K562 (cell line): ENCODE measurements at regions not wholly inside any gene's neighbourhood (a gene's known extent, or its start where the extent isn't known, plus 50 kb on each side); places are given as distances from the start of the nearest gene placed in this dataset.

ENCODE experiments used
- ATAC-seq: fragments of 200-7000 bp; cut with Tn5 transposase; 3 replicates; pipeline ENCODE4 v1.9.1; 2020; ENCODE audit warnings: moderate library complexity
- BruUV-seq: library from RNA; stranded (reverse); fragments of 400-500 nt; replicated peaks from 2 replicates; lab custom pipeline; 2021; lab: Mats Ljungman, UMichigan
- CTCF ChIA-PET: fragments of 300-600 bp; formaldehyde crosslinking; extraction: SDS; loops from one replicate; lab custom pipeline; 2021; ENCODE audit warnings: low intra/inter-chr PET ratio; lab: Yijun Ruan, JAX
- POLR2A ChIA-PET: fragments of 300-600, 350-650 bp; sonication (Branson Sonifier 250); formaldehyde crosslinking; extraction: SDS; loops from one replicate; lab custom pipeline; 2021; ENCODE audit warnings: antibody characterized with exemption, inconsistent platforms; lab: Yijun Ruan, JAX
- DNase-seq, 4 experiments: peaks; one replicate each; pipeline versions ENCODE4 v3.0.0 to v3.0.0-alpha.2; 2011 to 2018; ENCODE audit warnings: low spot score in 3 of 4, mixed read lengths in 3 of 4; ENCODE audit errors: extremely low read depth in 1 of 4
- FAIRE-seq: peaks from 2 replicates; lab custom pipeline; 2011; peaks lifted over from hg19 to GRCh38; lab: Jason Lieb, UNC
- H2AFZ ChIP-seq: 2 replicates; pipeline ENCODE4 v1.6.0; 2011; ENCODE audit warnings: low read depth, low read length, control low read depth, inconsistent platforms
- H3K27ac ChIP-seq: fragments of 200-600 bp; 3 replicates; pipeline ENCODE4 v1.8.0; 2011; ENCODE audit warnings: low read depth, mild to moderate bottlenecking, control low read depth, inconsistent platforms, low read length, moderate library complexity, mixed read lengths; ENCODE audit errors: extremely low read depth
- H3K27me3 ChIP-seq, 2 experiments: fragments of 300-600 bp in 1 of 2; 2 replicates in 1 of 2; 3 replicates in 1 of 2; pipeline versions ENCODE4 v1.6.0 to v1.8.0; 2011; ENCODE audit warnings: inconsistent platforms in 2 of 2, low read length in 2 of 2, mild to moderate bottlenecking in 1 of 2, mixed read lengths in 1 of 2, moderate library complexity in 1 of 2; ENCODE audit not compliant: control insufficient read depth in 2 of 2, insufficient read depth in 2 of 2
- H3K36me3 ChIP-seq: fragments of 300-600 bp; 3 replicates; pipeline ENCODE4 v1.8.0; 2011; ENCODE audit warnings: mild to moderate bottlenecking, low read length, inconsistent platforms; ENCODE audit not compliant: control insufficient read depth, insufficient read depth
- H3K4me1 ChIP-seq, 2 experiments: fragments of 200-600 bp in 1 of 2; replicated peaks in 1 of 2; 2 replicates in 1 of 2; 3 replicates in 1 of 2; pipeline versions ENCODE4 v1.5.1 to v1.8.0; 2011; ENCODE audit warnings: inconsistent platforms in 2 of 2, low read length in 2 of 2, mild to moderate bottlenecking in 1 of 2, mixed read lengths in 1 of 2, moderate library complexity in 1 of 2; ENCODE audit not compliant: control insufficient read depth in 2 of 2, insufficient read depth in 2 of 2
- H3K4me2 ChIP-seq: 2 replicates; pipeline ENCODE4 v1.6.1; 2011; ENCODE audit warnings: low read length, control low read depth, inconsistent platforms, mixed read lengths; ENCODE audit not compliant: insufficient read depth
- H3K4me3 ChIP-seq: fragments of 200-600 bp; sonication (generic), shearing (Covaris generic); 2 replicates; pipeline ENCODE4 v1.5.1; 2016; ENCODE audit warnings: control low read depth, inconsistent platforms
- H3K79me2 ChIP-seq: fragments of 200-600 bp; 3 replicates; pipeline ENCODE4 v1.8.0; 2011; ENCODE audit warnings: low read length, inconsistent platforms; ENCODE audit not compliant: control insufficient read depth, insufficient read depth
- H3K9ac ChIP-seq, 2 experiments: 2 replicates each; pipeline versions ENCODE4 v1.6.0 to v1.6.1; 2011; ENCODE audit warnings: low read depth in 2 of 2, low read length in 2 of 2, control low read depth in 1 of 2, inconsistent platforms in 1 of 2, mild to moderate bottlenecking in 1 of 2, mixed read lengths in 1 of 2; ENCODE audit not compliant: insufficient read depth in 1 of 2
- H3K9me1 ChIP-seq: one replicate; pipeline ENCODE4 v1.6.0; 2011; ENCODE audit warnings: inconsistent platforms, mild to moderate bottlenecking, low read length, moderate library complexity; ENCODE audit not compliant: control insufficient read depth, insufficient read depth
- H3K9me3 ChIP-seq: replicated peaks from 2 replicates; pipeline ENCODE4 v1.5.1; 2011; ENCODE audit warnings: low read depth, low read length, inconsistent platforms; ENCODE audit not compliant: control insufficient read depth, insufficient read depth
- H4K20me1 ChIP-seq: replicated peaks from 2 replicates; pipeline ENCODE4 v1.6.1; 2011; ENCODE audit warnings: low read length, inconsistent platforms, mixed read lengths; ENCODE audit not compliant: control insufficient read depth, insufficient read depth
- BCLAF1 ChIP-seq, 2 experiments: fragments of 450-650 bp in 1 of 2; IDR thresholded peaks; 2 replicates each; pipeline ENCODE4 v1.6.1; 2011 to 2017; ENCODE audit warnings: low read depth in 2 of 2, antibody characterized with exemption in 1 of 2, borderline replicate concordance in 1 of 2, low read length in 1 of 2, mild to moderate bottlenecking in 1 of 2, mixed read lengths in 1 of 2; ENCODE audit not compliant: control insufficient read depth in 1 of 2
- BRF2 ChIP-seq: IDR thresholded peaks from 3 replicates; pipeline ENCODE4 v1.6.1; 2011; ENCODE audit warnings: borderline replicate concordance, mild to moderate bottlenecking; ENCODE audit not compliant: insufficient read length, insufficient read depth
- ID3 ChIP-seq, 2 experiments: fragments of 250-450 bp in 1 of 2; fragments of 450-650 bp in 1 of 2; sonication (Bioruptor Pico) in 1 of 2; IDR thresholded peaks; 2 replicates each; pipeline versions ENCODE4 v1.6.1 to v1.8.0; 2016 to 2021; ENCODE audit warnings: mild to moderate bottlenecking in 2 of 2, moderate library complexity in 2 of 2, missing compliant biosample characterization in 1 of 2, missing genetic modification characterization in 1 of 2
- STAG1 ChIP-seq: sonication (generic); formaldehyde crosslinking; IDR thresholded peaks from 2 replicates; pipeline ENCODE4 v1.5.0; 2020; ENCODE audit warnings: missing genetic modification reagents, borderline replicate concordance
- ZNF311 ChIP-seq: fragments of 250-450 bp; sonication (Bioruptor Pico); IDR thresholded peaks from 2 replicates; pipeline ENCODE4 v1.4.0; 2020; ENCODE audit warnings: mild to moderate bottlenecking, moderate library complexity
- ZNF324 ChIP-seq: fragments of 250-450 bp; sonication (Bioruptor Pico); IDR thresholded peaks from 2 replicates; pipeline ENCODE4 v1.4.0; 2020; ENCODE audit warnings: mild to moderate bottlenecking
- ZNF354B ChIP-seq: fragments of 250-450 bp; sonication (Bioruptor Pico); IDR thresholded peaks from 2 replicates; pipeline ENCODE4 v1.4.0; 2020
- ZNF589 ChIP-seq: fragments of 200-800 bp; sonication (Bioruptor generic); IDR thresholded peaks from 2 replicates; pipeline ENCODE4 v1.6.1; 2016; ENCODE audit warnings: low read depth, missing genetic modification characterization, missing compliant biosample characterization
- in situ Hi-C: fragments of 300-500 bp; cut with MboI; formaldehyde crosslinking; loops from 4 replicates; pipeline ENCODE4 v1.15.0; 2018; ENCODE audit warnings: inconsistent platforms, mixed read lengths
- intact Hi-C: fragments of 100-400 bp; cut with micrococcal nuclease; formaldehyde crosslinking; loops from 2 replicates; pipeline ENCODE4 v1.14.2; 2022
- TF ChIP-seq, protein P1 (sequence below): fragments of 450-650 bp; IDR thresholded peaks from 2 replicates; pipeline ENCODE4 v1.6.1; 2017; ENCODE audit warnings: antibody characterized with exemption, mild to moderate bottlenecking
- TF ChIP-seq, protein P2 (sequence below): fragments of 200-800 bp; sonication (Bioruptor generic); IDR thresholded peaks from 2 replicates; pipeline ENCODE4 v1.6.1; 2017; ENCODE audit warnings: missing genetic modification characterization, missing compliant biosample characterization

DNA sequence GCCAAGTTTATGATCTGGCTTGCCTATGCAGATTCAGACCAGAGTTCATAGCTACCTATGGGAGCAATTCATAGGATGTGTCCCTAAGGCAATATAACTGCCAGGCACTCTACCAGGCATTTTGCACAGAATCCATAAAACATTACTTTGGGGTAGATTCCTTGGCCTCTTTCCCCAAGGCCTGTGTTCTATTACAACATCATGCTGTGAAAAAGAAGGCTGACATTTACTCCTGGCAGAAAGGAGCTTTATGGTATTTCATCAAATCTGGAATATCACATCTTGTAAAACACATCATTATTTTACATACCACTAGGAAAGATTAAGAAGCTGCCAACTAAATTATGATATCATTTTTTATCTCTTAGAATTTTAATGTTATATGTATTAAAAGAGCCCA, 287.0 kb upstream of the MARCKS start:
- FAIRE-seq (no peak), DNase-seq (no peak), ATAC-seq (no peak)
- no peak overlapping the region for H3K4me3 ChIP-seq
- CTCF ChIA-PET = no interaction called here
- H3K4me2 ChIP-seq = no peak overlapping the region
- TF ChIP-seq BRF2 (no peak), ID3 (CRISPR knock-in tag; IDR thresholded peaks at IDR 0.05) (no peak), ID3 (tag; IDR thresholded peaks at IDR 0.05) (no peak), BCLAF1 (IDR thresholded peaks at IDR 0.05; ENCODE audit: borderline replicate concordance in 1 of 2, control insufficient read depth in 1 of 2, low read depth in 2 of 2, low read length in 1 of 2) (no peak), ZNF354B (no peak), ZNF589 (no peak), STAG1 (CRISPR knock-in tag) (no peak), ZNF324 (no peak), ZNF311 (CRISPR knock-in tag) (no peak)
- TF ChIP-seq, protein P1, sequence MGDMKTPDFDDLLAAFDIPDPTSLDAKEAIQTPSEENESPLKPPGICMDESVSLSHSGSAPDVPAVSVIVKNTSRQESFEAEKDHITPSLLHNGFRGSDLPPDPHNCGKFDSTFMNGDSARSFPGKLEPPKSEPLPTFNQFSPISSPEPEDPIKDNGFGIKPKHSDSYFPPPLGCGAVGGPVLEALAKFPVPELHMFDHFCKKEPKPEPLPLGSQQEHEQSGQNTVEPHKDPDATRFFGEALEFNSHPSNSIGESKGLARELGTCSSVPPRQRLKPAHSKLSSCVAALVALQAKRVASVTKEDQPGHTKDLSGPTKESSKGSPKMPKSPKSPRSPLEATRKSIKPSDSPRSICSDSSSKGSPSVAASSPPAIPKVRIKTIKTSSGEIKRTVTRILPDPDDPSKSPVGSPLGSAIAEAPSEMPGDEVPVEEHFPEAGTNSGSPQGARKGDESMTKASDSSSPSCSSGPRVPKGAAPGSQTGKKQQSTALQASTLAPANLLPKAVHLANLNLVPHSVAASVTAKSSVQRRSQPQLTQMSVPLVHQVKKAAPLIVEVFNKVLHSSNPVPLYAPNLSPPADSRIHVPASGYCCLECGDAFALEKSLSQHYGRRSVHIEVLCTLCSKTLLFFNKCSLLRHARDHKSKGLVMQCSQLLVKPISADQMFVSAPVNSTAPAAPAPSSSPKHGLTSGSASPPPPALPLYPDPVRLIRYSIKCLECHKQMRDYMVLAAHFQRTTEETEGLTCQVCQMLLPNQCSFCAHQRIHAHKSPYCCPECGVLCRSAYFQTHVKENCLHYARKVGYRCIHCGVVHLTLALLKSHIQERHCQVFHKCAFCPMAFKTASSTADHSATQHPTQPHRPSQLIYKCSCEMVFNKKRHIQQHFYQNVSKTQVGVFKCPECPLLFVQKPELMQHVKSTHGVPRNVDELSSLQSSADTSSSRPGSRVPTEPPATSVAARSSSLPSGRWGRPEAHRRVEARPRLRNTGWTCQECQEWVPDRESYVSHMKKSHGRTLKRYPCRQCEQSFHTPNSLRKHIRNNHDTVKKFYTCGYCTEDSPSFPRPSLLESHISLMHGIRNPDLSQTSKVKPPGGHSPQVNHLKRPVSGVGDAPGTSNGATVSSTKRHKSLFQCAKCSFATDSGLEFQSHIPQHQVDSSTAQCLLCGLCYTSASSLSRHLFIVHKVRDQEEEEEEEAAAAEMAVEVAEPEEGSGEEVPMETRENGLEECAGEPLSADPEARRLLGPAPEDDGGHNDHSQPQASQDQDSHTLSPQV = no peak
- TF ChIP-seq, protein P2, sequence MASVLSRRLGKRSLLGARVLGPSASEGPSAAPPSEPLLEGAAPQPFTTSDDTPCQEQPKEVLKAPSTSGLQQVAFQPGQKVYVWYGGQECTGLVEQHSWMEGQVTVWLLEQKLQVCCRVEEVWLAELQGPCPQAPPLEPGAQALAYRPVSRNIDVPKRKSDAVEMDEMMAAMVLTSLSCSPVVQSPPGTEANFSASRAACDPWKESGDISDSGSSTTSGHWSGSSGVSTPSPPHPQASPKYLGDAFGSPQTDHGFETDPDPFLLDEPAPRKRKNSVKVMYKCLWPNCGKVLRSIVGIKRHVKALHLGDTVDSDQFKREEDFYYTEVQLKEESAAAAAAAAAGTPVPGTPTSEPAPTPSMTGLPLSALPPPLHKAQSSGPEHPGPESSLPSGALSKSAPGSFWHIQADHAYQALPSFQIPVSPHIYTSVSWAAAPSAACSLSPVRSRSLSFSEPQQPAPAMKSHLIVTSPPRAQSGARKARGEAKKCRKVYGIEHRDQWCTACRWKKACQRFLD (CRISPR knock-in tag) = no peak
- H3K36me3 ChIP-seq = no peaks in the 10 kb centered on the region
- no peaks in the 10 kb centered on the region for H3K9me3 ChIP-seq
- intact Hi-C loops = no loop called here
- H3K9me1 ChIP-seq = no peaks in the 10 kb centered on the region
- no peaks in the 10 kb centered on the region for H4K20me1 ChIP-seq
- in situ Hi-C loops = no loop called here
- no peaks in the 10 kb centered on the region for H3K4me1 ChIP-seq
- H2AFZ ChIP-seq = no peak overlapping the region
- H3K27me3 ChIP-seq = no peaks in the 10 kb centered on the region
- no peak overlapping the region for H3K9ac ChIP-seq
- POLR2A ChIA-PET = no interaction called here
- H3K79me2 ChIP-seq = no peaks in the 10 kb centered on the region
- BruUV-seq = no TSS peak
- H3K27ac ChIP-seq = no peak overlapping the region
